ACHN (cell line): ENCODE measurements at regions not wholly inside any gene's neighbourhood (a gene's known extent, or its start where the extent isn't known, plus 50 kb on each side); places are given as distances from the start of the nearest gene placed in this dataset.
A peak's percentile ranks its signal among the peaks of the same experiment; 100 is the strongest.

Experiments
- DNase-seq: peaks from one replicate; pipeline ENCODE4 v3.0.0-alpha.2; 2015
- in situ Hi-C: cut with HindIII; loops from 2 replicates; pipeline ENCODE4 v1.10.0; 2017; ENCODE audit warnings: low sequenced_read_pairs, low pct_ligation_motif_present, low pct_unique_long_range_greater_than_20kb

DNA sequence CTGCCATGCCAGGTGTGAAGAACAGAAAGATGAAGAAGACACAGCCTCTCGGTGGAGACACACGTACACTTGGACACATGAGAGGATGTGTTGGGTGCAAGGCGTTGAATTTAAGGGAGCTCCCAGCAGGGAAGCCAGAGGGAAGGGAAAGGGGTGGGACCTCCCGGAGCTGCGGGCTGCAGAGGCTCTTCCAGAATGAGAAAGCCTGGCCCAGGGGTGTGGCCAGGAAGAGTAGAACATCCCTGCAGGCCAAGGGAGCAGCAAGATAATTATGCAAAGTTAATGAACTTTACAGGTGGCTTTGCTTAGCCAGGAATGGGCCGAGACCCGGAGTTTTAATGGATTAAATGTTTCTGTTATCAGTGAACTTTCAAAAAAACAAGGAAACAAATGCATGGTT is 270.3 kb downstream of the KLF6 start:
- DNase-seq = no peak
- in situ Hi-C loops = no loop called here

DNA sequence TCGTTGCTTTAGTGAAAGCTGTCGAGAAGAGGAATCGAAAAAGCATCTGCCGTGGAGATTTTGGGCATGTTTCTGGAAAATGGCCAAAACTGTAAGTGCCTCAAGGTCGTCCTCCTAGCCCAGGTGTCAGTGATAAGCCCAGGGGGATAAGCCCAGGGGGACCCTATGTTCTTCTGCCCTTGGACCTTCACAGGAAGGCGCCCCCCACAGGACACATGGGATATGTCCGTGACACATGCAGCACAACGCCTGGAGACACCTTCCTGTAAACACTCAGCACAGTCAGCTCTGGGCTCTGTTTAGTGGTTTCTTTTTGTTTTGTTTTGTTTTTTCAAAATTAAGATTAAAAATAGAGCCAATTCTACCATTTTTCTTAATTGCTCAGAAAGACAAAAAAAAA is 272.7 kb downstream of the KLF6 start:
- no peak for DNase-seq
- in situ Hi-C loops = no loop called here

GRCh38 chr10:3511483-3511882 is 273.5 kb downstream of the KLF6 start:
- no peak for DNase-seq
- in situ Hi-C loops = no loop called here

DNA sequence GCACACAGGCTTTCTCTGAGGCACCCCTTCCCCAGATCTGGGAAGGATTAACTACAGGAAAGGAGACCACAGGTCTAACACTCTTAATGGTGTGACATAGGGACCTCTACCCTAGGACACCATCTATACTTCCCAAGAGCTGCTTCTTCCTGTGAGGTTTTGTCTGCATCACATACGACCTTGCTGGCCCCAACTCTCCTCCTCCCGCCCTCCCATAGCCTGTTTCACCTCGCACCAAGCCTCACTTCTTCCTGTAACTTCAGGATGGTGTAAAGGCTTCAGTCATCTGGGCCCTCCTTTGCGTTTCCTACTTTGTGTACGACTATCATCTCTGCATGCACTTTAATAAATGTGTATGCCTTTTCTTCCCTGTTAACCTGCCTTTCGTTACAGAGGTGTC is 274.3 kb downstream of the KLF6 start:
- in situ Hi-C loops = no loop called here
- DNase-seq = no peak

DNA sequence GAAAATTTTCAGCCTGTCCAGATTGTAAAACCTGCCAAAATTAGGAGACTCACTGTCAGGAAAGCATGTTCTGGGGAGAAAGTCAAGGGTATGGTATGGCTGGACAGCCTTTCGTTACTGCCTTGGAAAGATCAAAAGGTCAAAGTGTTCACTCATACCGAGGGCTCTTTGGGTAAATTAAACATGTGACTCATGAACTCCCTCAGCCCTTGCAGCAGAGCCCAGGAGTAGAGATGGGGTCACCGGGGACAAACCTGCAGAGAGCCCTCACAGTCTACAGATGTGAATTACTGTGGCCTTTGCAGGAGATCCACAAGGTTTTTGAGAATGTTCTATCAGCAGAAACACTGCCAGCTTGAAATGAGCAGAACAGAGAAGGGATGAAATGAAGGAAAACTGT is 275.7 kb downstream of the KLF6 start:
- no peak for DNase-seq
- in situ Hi-C loops = no loop called here

- in situ Hi-C loops = no loop called here
Observed at GRCh38 chr10:3503299-3503698, 281.7 kb downstream of the KLF6 start.

GRCh38 chr10:3502673-3503072 is 282.3 kb downstream of the KLF6 start:
- in situ Hi-C loops = no loop called here
- no peak for DNase-seq

More at GRCh38 chr10:3503299-3503698, 281.7 kb downstream of the KLF6 start:
- no peak for DNase-seq

- in situ Hi-C loops = no loop called here
- DNase-seq = no peak
Observed at GRCh38 chr10:3500408-3500856, 284.6 kb downstream of the KLF6 start.

DNA sequence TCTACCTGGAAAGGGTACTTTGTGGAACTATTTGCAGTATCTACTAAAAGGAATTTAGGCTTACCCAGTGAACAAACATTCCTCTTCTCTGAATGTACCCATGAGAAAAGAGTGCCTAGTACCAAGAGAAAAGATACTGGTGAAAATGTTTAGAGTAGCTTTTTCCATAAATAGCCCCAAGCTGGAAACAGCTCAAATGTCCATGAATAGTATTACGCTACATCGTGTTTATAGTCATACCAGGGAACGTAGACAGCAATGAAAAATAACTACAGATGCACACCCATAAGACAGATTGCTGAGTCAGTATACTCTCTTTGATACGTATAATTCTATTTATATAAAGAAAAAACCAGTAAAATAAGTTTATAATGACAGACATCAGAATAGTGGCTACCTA is 285.9 kb downstream of the KLF6 start:
- no peak for DNase-seq
- in situ Hi-C loops = no loop called here

GRCh38 chr10:3497581-3497980 is 287.4 kb downstream of the KLF6 start:
- no peak for DNase-seq
- in situ Hi-C loops = no loop called here

- DNase-seq = no peak
- in situ Hi-C loops = no loop called here
Observed at GRCh38 chr10:3496138-3496537, 288.9 kb downstream of the KLF6 start.

- DNase-seq = no peak
- in situ Hi-C loops = no loop called here
Observed at GRCh38 chr10:3495281-3495680, 289.7 kb downstream of the KLF6 start.

GRCh38 chr10:3494838-3495230 is 290.2 kb downstream of the KLF6 start:
- in situ Hi-C loops = no loop called here
- DNase-seq = no peak

- in situ Hi-C loops = no loop called here
Observed at GRCh38 chr10:3494131-3494837, 290.7 kb downstream of the KLF6 start.

GRCh38 chr10:3493621-3494020 is 291.4 kb downstream of the KLF6 start:
- in situ Hi-C loops = no loop called here

More at GRCh38 chr10:3494131-3494837, 290.7 kb downstream of the KLF6 start:
- DNase-seq = no peak

GRCh38 chr10:3491571-3491970 is 293.4 kb downstream of the KLF6 start:
- in situ Hi-C loops = no loop called here
- no peak for DNase-seq

More at GRCh38 chr10:3493621-3494020, 291.4 kb downstream of the KLF6 start:
- DNase-seq = no peak

- no peak for DNase-seq
- in situ Hi-C loops = no loop called here
Observed at GRCh38 chr10:3487228-3487627, 297.8 kb downstream of the KLF6 start.

GRCh38 chr10:3486346-3487065 is 298.5 kb downstream of the KLF6 start:
- in situ Hi-C loops = no loop called here
- peak; percentile 87 for DNase-seq

DNA sequence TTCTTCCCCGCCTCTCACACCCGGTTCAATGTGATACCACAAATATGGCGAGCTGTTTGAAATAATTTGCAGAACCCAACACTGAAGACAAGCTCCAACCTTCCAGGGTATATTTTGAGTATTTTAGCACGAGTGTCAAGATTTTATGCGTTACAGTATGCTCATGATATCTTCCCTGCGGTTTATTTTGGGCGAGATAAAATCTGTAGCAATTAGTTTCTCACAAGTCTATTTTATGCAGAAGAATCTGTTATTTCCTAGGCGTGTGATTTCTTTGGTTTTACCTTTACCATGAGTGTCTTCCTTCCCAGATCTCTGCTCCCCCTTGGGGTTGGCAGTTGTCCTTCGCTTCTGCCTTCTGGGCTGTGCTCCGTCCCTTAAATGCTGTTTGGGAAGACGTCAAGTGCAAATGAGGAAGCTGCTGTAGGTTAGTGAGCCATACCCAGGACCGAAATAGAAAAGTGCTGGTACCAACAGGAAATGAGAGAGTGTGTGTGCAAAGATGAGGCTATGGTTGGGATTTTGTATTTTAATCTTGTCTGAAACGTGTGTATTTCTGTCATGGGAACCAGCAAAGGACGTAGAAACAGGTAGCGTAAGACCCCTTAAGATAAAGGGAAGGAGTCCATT is 299.8 kb downstream of the KLF6 start:
- in situ Hi-C loops = no loop called here
- no peak for DNase-seq
